DND-41 (cell line): ENCODE measurements at regions not wholly inside any gene's neighbourhood (a gene's known extent, or its start where the extent isn't known, plus 50 kb on each side); places are given as distances from the start of the nearest gene placed in this dataset.

Source experiments
- EZH2 ChIP-seq: IDR thresholded peaks from 3 replicates; pipeline ENCODE4 v1.6.1; 2012; ENCODE audit warnings: borderline replicate concordance, low read depth, mild to moderate bottlenecking, moderate library complexity, low read length, inconsistent platforms; ENCODE audit not compliant: severe bottlenecking
- TF ChIP-seq, protein P1 (sequence below): IDR thresholded peaks from 2 replicates; pipeline ENCODE4 v1.5.1; 2012; ENCODE audit warnings: borderline replicate concordance, low read length, moderate library complexity, mild to moderate bottlenecking; ENCODE audit not compliant: poor library complexity, severe bottlenecking; ENCODE audit errors: extremely low read depth

DNA sequence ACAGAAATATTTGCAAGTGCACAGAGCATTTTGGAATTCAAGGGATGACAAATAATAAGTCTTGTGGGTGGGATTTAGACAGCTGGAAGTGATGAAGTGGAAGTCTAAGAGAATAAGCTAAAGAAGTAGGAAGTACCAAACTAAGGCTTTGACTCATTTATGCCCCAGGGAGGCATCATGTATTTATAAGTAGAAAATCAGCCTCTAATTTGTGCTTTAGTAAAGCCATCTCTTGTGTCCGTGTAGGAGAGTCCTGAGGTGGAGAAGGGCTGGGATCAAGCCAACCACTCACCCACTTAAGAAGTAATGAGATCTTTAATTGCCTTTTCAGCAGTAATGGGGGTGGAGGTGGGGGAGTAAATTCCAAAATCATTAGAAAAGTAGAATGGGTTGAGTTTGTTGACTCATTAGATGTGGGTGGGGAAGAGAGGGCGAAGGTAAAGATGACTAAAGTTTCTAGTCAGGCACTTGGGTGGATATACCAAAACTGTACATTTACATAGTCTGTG is 356.7 kb downstream of the STIM2 start:
- TF ChIP-seq, protein P1, sequence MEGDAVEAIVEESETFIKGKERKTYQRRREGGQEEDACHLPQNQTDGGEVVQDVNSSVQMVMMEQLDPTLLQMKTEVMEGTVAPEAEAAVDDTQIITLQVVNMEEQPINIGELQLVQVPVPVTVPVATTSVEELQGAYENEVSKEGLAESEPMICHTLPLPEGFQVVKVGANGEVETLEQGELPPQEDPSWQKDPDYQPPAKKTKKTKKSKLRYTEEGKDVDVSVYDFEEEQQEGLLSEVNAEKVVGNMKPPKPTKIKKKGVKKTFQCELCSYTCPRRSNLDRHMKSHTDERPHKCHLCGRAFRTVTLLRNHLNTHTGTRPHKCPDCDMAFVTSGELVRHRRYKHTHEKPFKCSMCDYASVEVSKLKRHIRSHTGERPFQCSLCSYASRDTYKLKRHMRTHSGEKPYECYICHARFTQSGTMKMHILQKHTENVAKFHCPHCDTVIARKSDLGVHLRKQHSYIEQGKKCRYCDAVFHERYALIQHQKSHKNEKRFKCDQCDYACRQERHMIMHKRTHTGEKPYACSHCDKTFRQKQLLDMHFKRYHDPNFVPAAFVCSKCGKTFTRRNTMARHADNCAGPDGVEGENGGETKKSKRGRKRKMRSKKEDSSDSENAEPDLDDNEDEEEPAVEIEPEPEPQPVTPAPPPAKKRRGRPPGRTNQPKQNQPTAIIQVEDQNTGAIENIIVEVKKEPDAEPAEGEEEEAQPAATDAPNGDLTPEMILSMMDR: no peak
- no peak for TF ChIP-seq EZH2
